GM23338 (cell line): ENCODE measurements at regions not wholly inside any gene's neighbourhood (a gene's known extent, or its start where the extent isn't known, plus 50 kb on each side); places are given as distances from the start of the nearest gene placed in this dataset.

Experiments used
- CREB1 ChIP-seq: fragments of 250-450 bp; sonication (Bioruptor Pico); IDR thresholded peaks from 2 replicates; pipeline ENCODE4 v1.5.0; 2020; ENCODE audit warnings: low read depth, mild to moderate bottlenecking, moderate library complexity
- EZH2 ChIP-seq: fragments of 200-600 bp; sonication (generic); IDR thresholded peaks from one replicate; pipeline ENCODE4 v1.8.0; 2017; ENCODE audit warnings: antibody characterized with exemption, mild to moderate bottlenecking, low read depth; ENCODE audit not compliant: unreplicated experiment
- EZH2phosphoT487 ChIP-seq: fragments of 200-600 bp; sonication (generic); IDR thresholded peaks from one replicate; pipeline ENCODE4 v1.8.1; 2018; ENCODE audit warnings: antibody characterized with exemption; ENCODE audit not compliant: unreplicated experiment
- JUNB ChIP-seq: IDR thresholded peaks from one replicate; pipeline ENCODE4 v1.6.1; 2016; ENCODE audit warnings: antibody characterized with exemption; ENCODE audit not compliant: unreplicated experiment
- POLR2AphosphoS5 ChIP-seq: IDR thresholded peaks from 2 replicates; pipeline ENCODE4 v1.6.1; 2016; ENCODE audit warnings: antibody characterized with exemption, low read depth
- STAT1 ChIP-seq: IDR thresholded peaks from one replicate; pipeline ENCODE4 v1.6.1; 2016; ENCODE audit warnings: antibody characterized with exemption; ENCODE audit not compliant: unreplicated experiment
- ZNF114 ChIP-seq: fragments of 250-450 bp; sonication (Bioruptor Pico); IDR thresholded peaks from 2 replicates; pipeline ENCODE4 v1.5.0; 2020; ENCODE audit warnings: mild to moderate bottlenecking, moderate library complexity
- ZNF331 ChIP-seq: fragments of 250-450 bp; sonication (Bioruptor Pico); IDR thresholded peaks from 2 replicates; pipeline ENCODE4 v1.5.0; 2020; ENCODE audit warnings: low read depth, mild to moderate bottlenecking, moderate library complexity
- TF ChIP-seq, protein P1 (sequence below): IDR thresholded peaks from one replicate; pipeline ENCODE4 v1.6.1; 2018; ENCODE audit warnings: antibody characterized with exemption; ENCODE audit not compliant: unreplicated experiment
- TF ChIP-seq, protein P2 (sequence below), 2 experiments: fragments of 200-600 bp in 1 of 2; sonication (generic) in 1 of 2; conservative IDR thresholded peaks; 2 replicates each; pipeline versions ENCODE4 v1.5.1 to v1.6.1; 2016 to 2017; ENCODE audit warnings: antibody characterized with exemption in 2 of 2, low read depth in 2 of 2, mild to moderate bottlenecking in 2 of 2, moderate library complexity in 1 of 2
- TF ChIP-seq, protein P3 (sequence below): IDR thresholded peaks from 2 replicates; pipeline ENCODE4 v1.6.1; 2016; ENCODE audit warnings: antibody characterized with exemption

- TF ChIP-seq, protein P1, sequence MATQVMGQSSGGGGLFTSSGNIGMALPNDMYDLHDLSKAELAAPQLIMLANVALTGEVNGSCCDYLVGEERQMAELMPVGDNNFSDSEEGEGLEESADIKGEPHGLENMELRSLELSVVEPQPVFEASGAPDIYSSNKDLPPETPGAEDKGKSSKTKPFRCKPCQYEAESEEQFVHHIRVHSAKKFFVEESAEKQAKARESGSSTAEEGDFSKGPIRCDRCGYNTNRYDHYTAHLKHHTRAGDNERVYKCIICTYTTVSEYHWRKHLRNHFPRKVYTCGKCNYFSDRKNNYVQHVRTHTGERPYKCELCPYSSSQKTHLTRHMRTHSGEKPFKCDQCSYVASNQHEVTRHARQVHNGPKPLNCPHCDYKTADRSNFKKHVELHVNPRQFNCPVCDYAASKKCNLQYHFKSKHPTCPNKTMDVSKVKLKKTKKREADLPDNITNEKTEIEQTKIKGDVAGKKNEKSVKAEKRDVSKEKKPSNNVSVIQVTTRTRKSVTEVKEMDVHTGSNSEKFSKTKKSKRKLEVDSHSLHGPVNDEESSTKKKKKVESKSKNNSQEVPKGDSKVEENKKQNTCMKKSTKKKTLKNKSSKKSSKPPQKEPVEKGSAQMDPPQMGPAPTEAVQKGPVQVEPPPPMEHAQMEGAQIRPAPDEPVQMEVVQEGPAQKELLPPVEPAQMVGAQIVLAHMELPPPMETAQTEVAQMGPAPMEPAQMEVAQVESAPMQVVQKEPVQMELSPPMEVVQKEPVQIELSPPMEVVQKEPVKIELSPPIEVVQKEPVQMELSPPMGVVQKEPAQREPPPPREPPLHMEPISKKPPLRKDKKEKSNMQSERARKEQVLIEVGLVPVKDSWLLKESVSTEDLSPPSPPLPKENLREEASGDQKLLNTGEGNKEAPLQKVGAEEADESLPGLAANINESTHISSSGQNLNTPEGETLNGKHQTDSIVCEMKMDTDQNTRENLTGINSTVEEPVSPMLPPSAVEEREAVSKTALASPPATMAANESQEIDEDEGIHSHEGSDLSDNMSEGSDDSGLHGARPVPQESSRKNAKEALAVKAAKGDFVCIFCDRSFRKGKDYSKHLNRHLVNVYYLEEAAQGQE = no peak
- TF ChIP-seq, protein P2, sequence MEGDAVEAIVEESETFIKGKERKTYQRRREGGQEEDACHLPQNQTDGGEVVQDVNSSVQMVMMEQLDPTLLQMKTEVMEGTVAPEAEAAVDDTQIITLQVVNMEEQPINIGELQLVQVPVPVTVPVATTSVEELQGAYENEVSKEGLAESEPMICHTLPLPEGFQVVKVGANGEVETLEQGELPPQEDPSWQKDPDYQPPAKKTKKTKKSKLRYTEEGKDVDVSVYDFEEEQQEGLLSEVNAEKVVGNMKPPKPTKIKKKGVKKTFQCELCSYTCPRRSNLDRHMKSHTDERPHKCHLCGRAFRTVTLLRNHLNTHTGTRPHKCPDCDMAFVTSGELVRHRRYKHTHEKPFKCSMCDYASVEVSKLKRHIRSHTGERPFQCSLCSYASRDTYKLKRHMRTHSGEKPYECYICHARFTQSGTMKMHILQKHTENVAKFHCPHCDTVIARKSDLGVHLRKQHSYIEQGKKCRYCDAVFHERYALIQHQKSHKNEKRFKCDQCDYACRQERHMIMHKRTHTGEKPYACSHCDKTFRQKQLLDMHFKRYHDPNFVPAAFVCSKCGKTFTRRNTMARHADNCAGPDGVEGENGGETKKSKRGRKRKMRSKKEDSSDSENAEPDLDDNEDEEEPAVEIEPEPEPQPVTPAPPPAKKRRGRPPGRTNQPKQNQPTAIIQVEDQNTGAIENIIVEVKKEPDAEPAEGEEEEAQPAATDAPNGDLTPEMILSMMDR (conservative IDR thresholded peaks at IDR 0.05; ENCODE audit: low read depth in 2 of 2) = no peak
- TF ChIP-seq EZH2 = no peak
- no peak for TF ChIP-seq POLR2AphosphoS5
- TF ChIP-seq CREB1 (CRISPR knock-in tag) = no peak
- no peak for TF ChIP-seq EZH2phosphoT487
- no peak for TF ChIP-seq JUNB
- no peak for TF ChIP-seq ZNF114 (CRISPR knock-in tag)
- no peak for TF ChIP-seq ZNF331 (CRISPR knock-in tag)
- TF ChIP-seq, protein P3, sequence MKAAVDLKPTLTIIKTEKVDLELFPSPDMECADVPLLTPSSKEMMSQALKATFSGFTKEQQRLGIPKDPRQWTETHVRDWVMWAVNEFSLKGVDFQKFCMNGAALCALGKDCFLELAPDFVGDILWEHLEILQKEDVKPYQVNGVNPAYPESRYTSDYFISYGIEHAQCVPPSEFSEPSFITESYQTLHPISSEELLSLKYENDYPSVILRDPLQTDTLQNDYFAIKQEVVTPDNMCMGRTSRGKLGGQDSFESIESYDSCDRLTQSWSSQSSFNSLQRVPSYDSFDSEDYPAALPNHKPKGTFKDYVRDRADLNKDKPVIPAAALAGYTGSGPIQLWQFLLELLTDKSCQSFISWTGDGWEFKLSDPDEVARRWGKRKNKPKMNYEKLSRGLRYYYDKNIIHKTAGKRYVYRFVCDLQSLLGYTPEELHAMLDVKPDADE = no peak
- TF ChIP-seq STAT1 = no peak
These were observed 141.5 kb downstream of the MAGEB17 start for GRCh38 chrX:16308773-16309172.
